ENCODE measurements at regions not wholly inside any gene's neighbourhood (a gene's known extent, or its start where the extent isn't known, plus 50 kb on each side); places are given as distances from the start of the nearest gene placed in this dataset.

DNA sequence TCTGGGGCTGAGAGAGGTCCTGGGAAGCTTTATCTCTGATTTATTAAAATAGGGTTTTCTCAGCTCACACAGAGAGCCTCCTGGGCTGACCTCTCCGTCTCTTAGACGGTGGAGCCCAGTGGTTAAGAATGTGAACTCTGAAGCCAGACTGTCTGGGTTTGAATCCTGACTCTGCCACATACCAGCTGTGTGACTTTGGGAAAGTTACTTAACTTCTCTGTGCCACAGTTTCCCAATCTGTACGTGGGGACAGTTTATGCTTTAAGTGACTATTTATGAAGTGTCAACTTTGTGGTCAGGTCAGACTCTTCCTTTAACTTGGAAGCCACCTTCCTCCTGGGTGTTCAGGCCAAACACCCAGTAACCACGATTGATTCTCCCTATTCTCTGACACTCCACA, 290.9 kb downstream of the AACS start:
- CTCF ChIA-PET = interaction anchor here (0.9 to 1.9 kb wide), 2 partner anchors 12 to 23 kb away, joined by 3 to 5 read pairs; no protein-coding TSS in a partner anchor
- Histone ChIP-seq H4K20me1 (ENCODE audit: control insufficient read depth, insufficient read depth) (no peaks in the 10 kb centered on the region), H3K4me3 (no peak overlapping the region), H3K36me3 (ENCODE audit: control insufficient read depth in 2 of 2, insufficient read depth in 2 of 2, low read length in 1 of 2) (no peaks in the 10 kb centered on the region), H3K79me2 (ENCODE audit: control insufficient read depth, insufficient read depth, low read length) (no peaks in the 10 kb centered on the region), H2AFZ (ENCODE audit: control insufficient read depth, low read depth, low read length) (no peak overlapping the region), H3K4me1 (ENCODE audit: control insufficient read depth, insufficient read depth, low read length) (no peaks in the 10 kb centered on the region), H3K4me2 (ENCODE audit: control insufficient read depth, insufficient read depth) (no peak overlapping the region), H3K27me3 (replicated peaks in 1 of 2; ENCODE audit: control insufficient read depth in 2 of 2, insufficient read depth in 2 of 2, low read length in 1 of 2) (no peaks in the 10 kb centered on the region), H3K27ac (ENCODE audit: control insufficient read depth, insufficient read depth) (no peak overlapping the region), H3K9me3 (replicated peaks; ENCODE audit: control insufficient read depth, insufficient read depth, low read length) (no peaks in the 10 kb centered on the region; the same call in 2 of the 3 replicates), H3K9ac (ENCODE audit: control insufficient read depth, insufficient read depth, low read length) (no peak overlapping the region)
- POLR2A ChIA-PET = no interaction called here
- whole genome bisulfite sequencing (ENCODE audit: insufficient coverage, insufficient replicate concordance, low lambda C conversion rate, missing lambda C conversion rate) = 7% methylated on average over 4 of the region's 4 CpGs
- FAIRE-seq (no peak), DNase-seq (ENCODE audit: low read depth, low spot score) (no peak), ATAC-seq (no peak)
- in situ Hi-C loops (cut with MboI) (no loop called here), intact Hi-C loops (cut with micrococcal nuclease; ENCODE audit: unreplicated experiment) (no loop called here)
- no TSS peak for BruUV-seq (replicated peaks)
- SMC1A ChIA-PET (ENCODE audit: uncharacterized antibody, unreplicated experiment) = no interaction called here
- RAD21 ChIA-PET (ENCODE audit: unreplicated experiment) = interaction anchor here (0.6 kb wide), 1 partner anchor 1546 kb away, joined by 3 read pairs; no protein-coding TSS in a partner anchor
- no peak for TF ChIP-seq HDAC6 (IDR thresholded peaks at IDR 0.05; ENCODE audit: unreplicated experiment)
- no peak for TF ChIP-seq TAF1 (IDR thresholded peaks at IDR 0.05; ENCODE audit: borderline replicate concordance, low read depth, low read length)
- no peak for TF ChIP-seq NR2C1 (IDR thresholded peaks at IDR 0.05)
- TF ChIP-seq, protein P1, sequence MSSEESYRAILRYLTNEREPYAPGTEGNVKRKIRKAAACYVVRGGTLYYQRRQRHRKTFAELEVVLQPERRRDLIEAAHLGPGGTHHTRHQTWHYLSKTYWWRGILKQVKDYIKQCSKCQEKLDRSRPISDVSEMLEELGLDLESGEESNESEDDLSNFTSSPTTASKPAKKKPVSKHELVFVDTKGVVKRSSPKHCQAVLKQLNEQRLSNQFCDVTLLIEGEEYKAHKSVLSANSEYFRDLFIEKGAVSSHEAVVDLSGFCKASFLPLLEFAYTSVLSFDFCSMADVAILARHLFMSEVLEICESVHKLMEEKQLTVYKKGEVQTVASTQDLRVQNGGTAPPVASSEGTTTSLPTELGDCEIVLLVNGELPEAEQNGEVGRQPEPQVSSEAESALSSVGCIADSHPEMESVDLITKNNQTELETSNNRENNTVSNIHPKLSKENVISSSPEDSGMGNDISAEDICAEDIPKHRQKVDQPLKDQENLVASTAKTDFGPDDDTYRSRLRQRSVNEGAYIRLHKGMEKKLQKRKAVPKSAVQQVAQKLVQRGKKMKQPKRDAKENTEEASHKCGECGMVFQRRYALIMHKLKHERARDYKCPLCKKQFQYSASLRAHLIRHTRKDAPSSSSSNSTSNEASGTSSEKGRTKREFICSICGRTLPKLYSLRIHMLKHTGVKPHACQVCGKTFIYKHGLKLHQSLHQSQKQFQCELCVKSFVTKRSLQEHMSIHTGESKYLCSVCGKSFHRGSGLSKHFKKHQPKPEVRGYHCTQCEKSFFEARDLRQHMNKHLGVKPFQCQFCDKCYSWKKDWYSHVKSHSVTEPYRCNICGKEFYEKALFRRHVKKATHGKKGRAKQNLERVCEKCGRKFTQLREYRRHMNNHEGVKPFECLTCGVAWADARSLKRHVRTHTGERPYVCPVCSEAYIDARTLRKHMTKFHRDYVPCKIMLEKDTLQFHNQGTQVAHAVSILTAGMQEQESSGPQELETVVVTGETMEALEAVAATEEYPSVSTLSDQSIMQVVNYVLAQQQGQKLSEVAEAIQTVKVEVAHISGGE (CRISPR knock-in tag; IDR thresholded peaks at IDR 0.05) = no peak
- TF ChIP-seq, protein P2, sequence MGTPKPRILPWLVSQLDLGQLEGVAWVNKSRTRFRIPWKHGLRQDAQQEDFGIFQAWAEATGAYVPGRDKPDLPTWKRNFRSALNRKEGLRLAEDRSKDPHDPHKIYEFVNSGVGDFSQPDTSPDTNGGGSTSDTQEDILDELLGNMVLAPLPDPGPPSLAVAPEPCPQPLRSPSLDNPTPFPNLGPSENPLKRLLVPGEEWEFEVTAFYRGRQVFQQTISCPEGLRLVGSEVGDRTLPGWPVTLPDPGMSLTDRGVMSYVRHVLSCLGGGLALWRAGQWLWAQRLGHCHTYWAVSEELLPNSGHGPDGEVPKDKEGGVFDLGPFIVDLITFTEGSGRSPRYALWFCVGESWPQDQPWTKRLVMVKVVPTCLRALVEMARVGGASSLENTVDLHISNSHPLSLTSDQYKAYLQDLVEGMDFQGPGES (IDR thresholded peaks at IDR 0.05) = no peak
- TF ChIP-seq, protein P3, sequence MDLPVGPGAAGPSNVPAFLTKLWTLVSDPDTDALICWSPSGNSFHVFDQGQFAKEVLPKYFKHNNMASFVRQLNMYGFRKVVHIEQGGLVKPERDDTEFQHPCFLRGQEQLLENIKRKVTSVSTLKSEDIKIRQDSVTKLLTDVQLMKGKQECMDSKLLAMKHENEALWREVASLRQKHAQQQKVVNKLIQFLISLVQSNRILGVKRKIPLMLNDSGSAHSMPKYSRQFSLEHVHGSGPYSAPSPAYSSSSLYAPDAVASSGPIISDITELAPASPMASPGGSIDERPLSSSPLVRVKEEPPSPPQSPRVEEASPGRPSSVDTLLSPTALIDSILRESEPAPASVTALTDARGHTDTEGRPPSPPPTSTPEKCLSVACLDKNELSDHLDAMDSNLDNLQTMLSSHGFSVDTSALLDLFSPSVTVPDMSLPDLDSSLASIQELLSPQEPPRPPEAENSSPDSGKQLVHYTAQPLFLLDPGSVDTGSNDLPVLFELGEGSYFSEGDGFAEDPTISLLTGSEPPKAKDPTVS (IDR thresholded peaks at IDR 0.05; ENCODE audit: low read depth, low read length) = no peak
- no peak for TF ChIP-seq MYC (IDR thresholded peaks at IDR 0.05; ENCODE audit: insufficient read depth, insufficient read length, insufficient replicate concordance, low read length, severe bottlenecking)
- TF ChIP-seq NFYA (IDR thresholded peaks at IDR 0.05; ENCODE audit: borderline replicate concordance, low read depth, low read length) = no peak
- no peak for TF ChIP-seq ZNF24 (IDR thresholded peaks at IDR 0.05)
- TF ChIP-seq, protein P4, sequence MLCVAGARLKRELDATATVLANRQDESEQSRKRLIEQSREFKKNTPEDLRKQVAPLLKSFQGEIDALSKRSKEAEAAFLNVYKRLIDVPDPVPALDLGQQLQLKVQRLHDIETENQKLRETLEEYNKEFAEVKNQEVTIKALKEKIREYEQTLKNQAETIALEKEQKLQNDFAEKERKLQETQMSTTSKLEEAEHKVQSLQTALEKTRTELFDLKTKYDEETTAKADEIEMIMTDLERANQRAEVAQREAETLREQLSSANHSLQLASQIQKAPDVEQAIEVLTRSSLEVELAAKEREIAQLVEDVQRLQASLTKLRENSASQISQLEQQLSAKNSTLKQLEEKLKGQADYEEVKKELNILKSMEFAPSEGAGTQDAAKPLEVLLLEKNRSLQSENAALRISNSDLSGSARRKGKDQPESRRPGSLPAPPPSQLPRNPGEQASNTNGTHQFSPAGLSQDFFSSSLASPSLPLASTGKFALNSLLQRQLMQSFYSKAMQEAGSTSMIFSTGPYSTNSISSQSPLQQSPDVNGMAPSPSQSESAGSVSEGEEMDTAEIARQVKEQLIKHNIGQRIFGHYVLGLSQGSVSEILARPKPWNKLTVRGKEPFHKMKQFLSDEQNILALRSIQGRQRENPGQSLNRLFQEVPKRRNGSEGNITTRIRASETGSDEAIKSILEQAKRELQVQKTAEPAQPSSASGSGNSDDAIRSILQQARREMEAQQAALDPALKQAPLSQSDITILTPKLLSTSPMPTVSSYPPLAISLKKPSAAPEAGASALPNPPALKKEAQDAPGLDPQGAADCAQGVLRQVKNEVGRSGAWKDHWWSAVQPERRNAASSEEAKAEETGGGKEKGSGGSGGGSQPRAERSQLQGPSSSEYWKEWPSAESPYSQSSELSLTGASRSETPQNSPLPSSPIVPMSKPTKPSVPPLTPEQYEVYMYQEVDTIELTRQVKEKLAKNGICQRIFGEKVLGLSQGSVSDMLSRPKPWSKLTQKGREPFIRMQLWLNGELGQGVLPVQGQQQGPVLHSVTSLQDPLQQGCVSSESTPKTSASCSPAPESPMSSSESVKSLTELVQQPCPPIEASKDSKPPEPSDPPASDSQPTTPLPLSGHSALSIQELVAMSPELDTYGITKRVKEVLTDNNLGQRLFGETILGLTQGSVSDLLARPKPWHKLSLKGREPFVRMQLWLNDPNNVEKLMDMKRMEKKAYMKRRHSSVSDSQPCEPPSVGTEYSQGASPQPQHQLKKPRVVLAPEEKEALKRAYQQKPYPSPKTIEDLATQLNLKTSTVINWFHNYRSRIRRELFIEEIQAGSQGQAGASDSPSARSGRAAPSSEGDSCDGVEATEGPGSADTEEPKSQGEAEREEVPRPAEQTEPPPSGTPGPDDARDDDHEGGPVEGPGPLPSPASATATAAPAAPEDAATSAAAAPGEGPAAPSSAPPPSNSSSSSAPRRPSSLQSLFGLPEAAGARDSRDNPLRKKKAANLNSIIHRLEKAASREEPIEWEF (IDR thresholded peaks at IDR 0.05; ENCODE audit: insufficient replicate concordance, low read depth, low read length) = no peak
- no peak for TF ChIP-seq WRNIP1 (IDR thresholded peaks at IDR 0.05; ENCODE audit: borderline replicate concordance, low read depth, low read length)
- no peak for TF ChIP-seq ZSCAN29 (IDR thresholded peaks at IDR 0.05)
- no peak for TF ChIP-seq TARDBP (IDR thresholded peaks at IDR 0.05; ENCODE audit: borderline replicate concordance)
- no peak for TF ChIP-seq DPF2 (IDR thresholded peaks at IDR 0.05)
- no peak for TF ChIP-seq RUNX3 (IDR thresholded peaks at IDR 0.05; ENCODE audit: low read length)
